Occipital lobe (tissue), 1 donor: ENCODE measurements at regions not wholly inside any gene's neighbourhood (a gene's known extent, or its start where the extent isn't known, plus 50 kb on each side); places are given as distances from the start of the nearest gene placed in this dataset.
A peak's percentile ranks its signal among the peaks of the same experiment; 100 is the strongest.

Experiments used
- DNase-seq: peaks from one replicate; lab custom pipeline; 2025; lab: John Stamatoyannopoulos, UW

GRCh38 chr7:33700001-33700899 is 205.1 kb upstream of the BMPER start:
- DNase-seq = no peak

GRCh38 chr7:33701189-33701740 is 204.1 kb upstream of the BMPER start:
- no peak for DNase-seq

DNA sequence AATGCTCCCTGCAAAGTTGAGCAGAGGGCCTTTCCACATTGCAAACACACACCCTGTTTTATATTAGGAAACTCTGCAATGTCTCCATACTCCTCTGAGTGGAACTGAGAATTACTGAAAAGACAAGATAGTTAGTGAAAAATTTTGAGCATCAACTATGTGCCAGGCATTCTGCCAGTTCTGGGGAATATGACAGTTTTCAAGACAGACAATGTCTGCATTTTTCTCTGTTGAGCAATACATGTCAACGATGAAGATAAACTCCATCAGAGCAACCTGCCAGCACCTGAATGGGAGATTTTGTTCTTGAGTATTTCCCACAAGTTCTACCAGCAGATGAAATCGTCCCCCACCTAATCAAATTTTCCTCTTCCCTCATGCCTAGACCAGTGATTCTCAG is 203.4 kb upstream of the BMPER start:
- DNase-seq = no peak

DNA sequence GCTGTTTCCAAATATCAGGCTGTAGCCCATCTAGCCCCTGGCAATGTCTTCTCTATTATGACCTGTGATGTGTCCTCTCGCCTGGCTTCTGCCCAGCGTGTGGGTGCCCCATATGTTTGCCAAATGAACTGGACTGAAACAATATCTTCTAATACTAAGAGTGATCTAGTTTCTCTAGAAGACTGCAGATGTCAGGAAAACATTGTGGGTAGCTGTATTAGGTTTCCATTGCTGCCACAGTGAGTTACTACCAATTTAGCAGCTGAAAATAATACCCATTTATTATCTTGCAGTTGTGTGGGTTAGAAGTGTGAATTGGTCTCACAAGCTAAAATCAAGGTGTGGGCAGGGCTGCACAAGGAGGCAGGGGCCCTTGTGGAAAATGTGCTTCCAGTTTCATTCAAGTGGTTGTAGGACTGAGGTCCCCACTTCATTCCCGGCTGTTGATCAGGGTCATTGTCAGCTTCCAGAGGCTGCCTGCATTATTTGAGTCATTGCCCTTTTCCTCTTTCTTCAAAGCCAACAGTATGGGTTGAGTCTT is 202.8 kb upstream of the BMPER start:
- DNase-seq = no peak

GRCh38 chr7:33705333-33705833 is 200.0 kb upstream of the BMPER start:
- DNase-seq = no peak

GRCh38 chr7:33706186-33706585 is 199.2 kb upstream of the BMPER start:
- DNase-seq = no peak

DNA sequence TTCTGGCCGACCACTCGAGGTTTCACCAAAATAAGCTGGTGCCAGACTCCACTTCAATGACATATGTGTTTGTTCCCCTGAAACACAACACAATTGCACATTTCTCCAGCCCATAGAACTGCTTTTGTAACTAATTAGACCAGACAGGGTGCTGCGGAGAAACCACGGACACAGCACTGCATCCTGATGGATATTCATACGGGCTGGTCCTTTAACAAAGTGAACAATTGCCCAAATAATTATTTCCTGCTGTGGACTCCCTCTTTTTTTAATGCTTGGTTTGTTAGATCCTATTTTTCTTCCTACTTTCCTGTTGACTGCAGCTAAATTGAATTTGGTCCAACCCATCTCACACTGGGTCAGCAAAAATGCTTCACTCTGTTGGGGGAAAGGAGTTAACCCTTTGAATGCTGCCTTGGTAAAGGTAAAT is 198.6 kb upstream of the BMPER start:
- DNase-seq = no peak

GRCh38 chr7:33707427-33707826 is 197.9 kb upstream of the BMPER start:
- no peak for DNase-seq

GRCh38 chr7:33710608-33711007 is 194.7 kb upstream of the BMPER start:
- DNase-seq = no peak

DNA sequence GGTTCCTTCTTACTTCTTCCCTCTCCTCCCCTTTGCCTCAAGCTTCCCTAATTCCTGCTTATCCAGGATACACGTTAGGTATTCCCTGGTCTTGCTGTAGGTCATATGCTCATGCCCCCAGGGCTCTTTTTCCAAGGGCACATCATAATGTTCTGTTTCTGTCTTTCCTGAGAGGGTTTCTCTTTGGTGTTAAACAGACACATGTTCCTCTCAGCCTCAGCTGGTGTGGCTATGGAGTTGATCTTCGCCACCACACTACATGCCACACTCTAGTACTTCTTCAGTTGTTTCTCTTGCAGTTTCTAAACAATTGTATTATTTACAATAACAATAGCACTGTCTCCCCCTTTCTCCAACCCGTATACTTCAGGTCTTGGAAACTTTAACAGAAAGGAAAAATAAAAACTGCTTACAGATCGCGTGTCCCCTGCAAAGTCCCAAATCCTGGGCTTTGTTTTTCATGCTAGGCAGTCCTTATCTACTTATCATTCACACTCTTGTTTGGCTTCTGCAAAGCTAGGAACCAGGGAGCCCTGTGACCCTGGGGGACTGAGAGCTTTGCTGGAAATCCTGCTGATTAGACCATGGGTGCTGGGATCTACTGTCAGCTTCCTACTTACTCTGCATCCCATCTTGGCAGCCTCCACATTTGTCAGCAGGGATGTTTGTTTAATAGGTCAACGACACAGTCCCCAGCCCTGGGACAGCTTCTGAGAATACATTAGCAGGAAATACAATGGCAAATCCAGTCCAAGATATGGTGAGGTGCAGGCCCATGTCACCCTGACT is 193.9 kb upstream of the BMPER start:
- DNase-seq = no peak

DNA sequence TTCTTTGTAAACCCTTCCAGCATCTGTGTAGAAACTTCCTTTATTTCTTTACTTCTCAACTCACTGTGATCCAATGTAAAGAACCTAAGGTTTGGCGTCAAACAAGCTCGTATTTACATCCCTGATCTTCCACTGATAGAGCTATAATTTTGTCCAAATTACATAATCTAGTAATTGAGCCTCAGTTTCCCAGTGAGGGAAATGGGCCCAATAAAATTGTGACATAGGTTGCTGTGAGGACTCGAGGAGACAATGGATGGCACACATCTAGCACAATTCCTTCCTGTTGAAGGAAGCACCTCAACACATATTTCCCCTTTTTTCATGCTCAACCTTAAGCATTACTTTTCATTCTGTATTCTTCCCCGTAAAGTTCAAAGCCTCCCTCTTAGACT is 193.3 kb upstream of the BMPER start:
- DNase-seq = no peak

DNA sequence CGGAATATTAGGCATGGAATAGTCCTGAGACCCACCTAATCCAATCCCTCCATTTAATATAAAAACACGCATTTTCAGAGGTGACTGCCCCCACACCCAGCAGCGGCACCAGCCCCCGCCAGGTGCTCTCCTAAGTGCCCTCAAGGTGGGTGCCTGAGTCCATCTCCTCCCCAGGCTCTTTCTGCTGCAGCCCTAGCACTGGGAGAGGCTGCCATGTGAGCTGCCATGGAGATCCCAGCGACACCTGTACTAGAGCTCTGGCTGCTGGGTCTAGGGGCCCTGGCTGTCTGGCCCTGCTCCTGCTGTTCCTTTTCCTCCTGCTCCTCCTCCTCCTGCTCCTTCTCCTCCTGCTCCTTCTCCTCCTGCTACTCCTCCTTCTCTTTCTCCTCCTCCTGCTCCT is 191.1 kb upstream of the BMPER start:
- no peak for DNase-seq

DNA sequence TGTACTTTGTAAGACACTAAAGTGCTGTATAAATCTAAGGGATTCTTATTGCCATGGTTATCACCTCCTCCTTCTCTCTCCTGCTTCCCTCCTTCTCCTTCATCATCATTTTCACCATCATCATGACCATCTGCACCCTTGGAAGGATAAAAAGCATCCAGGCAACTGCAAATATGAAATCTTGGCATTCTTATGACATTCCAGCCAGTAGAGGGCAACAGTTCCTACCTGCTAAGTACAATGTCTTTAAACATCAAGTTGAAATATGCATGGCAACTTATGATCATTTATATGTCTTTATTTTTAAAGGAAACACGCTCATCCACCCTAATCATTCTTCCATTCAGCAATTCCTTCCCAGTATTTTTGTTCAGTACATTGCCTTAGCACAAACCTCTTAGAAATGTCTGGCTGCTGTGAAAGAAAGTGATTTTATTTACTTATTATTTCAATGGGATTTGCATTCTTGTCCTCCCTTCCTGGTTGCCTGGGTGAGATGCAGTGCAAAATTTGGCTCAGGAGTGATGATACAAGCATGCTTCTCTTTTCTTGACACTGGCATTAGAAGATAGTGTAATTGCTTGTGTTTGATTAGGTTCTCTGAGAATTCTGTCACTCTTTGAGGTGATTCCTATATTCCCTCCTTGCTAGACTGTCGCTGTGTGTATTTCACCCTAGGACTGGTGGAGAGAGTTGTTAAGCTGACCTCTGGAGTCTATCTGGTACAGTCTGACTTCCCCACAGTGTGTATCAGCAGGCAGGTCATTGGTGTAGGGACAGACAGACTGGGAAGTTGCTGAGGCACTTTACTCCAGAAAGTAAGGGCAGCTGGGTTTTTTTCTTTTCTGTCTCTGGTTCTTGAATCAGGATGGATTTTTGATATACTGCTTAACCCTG is 188.5 kb upstream of the BMPER start:
- no peak for DNase-seq

- peak; percentile 13 for DNase-seq
These were observed 186.2 kb upstream of the BMPER start for GRCh38 chr7:33719059-33719581.

DNA sequence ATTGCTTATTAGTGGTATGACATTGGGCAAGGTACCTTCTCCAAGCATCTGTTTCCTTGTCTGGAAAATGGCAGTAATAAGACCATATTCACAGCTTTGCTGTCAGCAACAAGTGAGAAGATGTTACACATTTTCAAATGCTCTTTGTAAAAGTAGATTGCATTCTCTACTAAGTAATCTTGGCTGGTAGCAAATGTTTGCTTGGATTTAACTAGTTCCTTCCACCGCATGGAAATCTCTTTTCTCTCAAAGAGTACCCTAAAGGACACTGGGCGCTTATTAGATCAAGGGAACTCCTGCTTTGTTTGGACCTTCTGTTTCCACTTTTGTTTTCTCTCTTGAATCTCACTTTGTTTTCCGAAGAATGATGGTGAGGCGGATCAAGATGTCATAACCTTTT is 185.2 kb upstream of the BMPER start:
- DNase-seq = no peak

GRCh38 chr7:33720870-33721269 is 184.5 kb upstream of the BMPER start:
- no peak for DNase-seq

GRCh38 chr7:33721895-33722294 is 183.4 kb upstream of the BMPER start:
- no peak for DNase-seq

DNA sequence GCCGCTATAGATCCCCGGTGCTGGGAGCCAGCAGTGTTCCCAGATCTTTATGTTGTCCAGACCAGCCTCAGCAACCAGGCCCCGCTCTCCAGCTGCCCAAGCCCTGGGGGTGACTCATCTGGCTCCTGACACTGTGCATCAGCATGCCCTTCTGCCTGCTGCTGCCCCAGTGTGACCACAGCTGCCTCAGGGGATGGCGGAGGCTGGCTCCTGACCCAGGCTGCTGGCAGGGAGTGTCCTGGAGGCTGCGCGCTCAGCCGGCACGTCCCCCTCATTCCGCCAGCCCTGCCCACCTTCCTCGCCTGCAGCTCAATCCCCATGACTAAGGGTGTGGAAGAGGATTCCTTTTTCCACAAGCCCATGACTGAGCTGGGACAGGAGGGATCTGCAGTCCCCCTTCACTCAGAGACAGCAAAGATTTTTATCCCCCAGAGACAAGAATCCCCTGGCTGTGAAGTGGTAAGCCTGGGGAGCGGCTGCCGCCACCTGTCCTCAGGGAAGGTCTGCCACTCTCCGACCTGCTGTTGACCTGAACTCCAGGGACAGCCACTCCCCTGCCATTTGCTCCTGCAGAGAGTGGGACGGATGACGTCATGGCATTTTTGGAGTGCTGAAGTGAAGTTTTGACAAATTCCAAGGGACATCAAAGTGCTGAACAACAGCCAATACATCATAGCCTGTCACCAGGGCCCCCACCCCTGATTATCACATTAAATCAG is 182.8 kb upstream of the BMPER start:
- DNase-seq = no peak

- DNase-seq = no peak
These were observed 181.1 kb upstream of the BMPER start for GRCh38 chr7:33724201-33724600.
